Hippocampal formation (tissue), 2 donors: ENCODE measurements at regions not wholly inside any gene's neighbourhood (a gene's known extent, or its start where the extent isn't known, plus 50 kb on each side); places are given as distances from the start of the nearest gene placed in this dataset.

Experiments
- DNase-seq, 2 donors: peaks; one replicate each; lab custom pipeline; 2025; lab: John Stamatoyannopoulos, UW

DNA sequence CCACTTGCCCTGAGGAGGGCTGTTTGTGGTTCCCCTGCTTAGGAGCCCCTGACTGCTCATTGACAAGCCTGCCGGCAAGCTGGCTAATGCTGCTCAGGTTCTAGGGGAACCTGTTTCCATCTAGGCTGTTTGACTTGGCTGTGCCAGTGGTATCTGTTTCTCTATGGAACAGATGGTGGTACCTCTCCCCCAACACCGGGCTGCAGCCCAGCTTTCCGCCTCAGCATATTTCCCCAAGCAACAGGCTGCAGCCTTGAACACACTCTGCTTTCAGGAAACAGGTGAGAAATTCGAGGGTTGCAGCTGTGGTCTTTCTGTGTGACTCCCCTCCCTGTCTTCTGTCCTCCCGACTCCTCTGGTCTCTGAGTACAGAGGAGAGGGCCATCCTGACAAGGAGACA lies 132.3 kb downstream of the TMEM132E start:
- DNase-seq: peak in 1 of 2 donors; percentile 7

DNA sequence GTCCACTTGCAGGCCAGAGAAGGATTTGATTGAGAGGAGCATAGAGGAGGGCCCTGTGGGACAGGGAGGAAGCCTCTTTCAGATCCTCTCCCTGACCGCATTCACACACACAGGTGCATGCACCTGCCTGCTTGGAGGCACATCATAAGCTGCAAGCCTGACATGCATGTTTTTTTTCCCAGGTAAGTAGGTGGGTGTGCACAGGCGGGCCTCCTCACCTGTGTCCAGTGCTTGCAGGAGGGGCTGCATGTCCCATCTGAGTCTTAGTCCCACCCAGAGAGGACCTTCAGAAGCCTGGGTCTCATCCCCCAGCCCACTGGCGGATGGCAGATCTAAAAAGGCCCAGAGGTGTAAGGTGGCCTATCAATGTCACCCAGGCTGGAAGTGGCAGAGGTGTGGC lies 130.8 kb downstream of the TMEM132E start:
- DNase-seq: no peak

DNA sequence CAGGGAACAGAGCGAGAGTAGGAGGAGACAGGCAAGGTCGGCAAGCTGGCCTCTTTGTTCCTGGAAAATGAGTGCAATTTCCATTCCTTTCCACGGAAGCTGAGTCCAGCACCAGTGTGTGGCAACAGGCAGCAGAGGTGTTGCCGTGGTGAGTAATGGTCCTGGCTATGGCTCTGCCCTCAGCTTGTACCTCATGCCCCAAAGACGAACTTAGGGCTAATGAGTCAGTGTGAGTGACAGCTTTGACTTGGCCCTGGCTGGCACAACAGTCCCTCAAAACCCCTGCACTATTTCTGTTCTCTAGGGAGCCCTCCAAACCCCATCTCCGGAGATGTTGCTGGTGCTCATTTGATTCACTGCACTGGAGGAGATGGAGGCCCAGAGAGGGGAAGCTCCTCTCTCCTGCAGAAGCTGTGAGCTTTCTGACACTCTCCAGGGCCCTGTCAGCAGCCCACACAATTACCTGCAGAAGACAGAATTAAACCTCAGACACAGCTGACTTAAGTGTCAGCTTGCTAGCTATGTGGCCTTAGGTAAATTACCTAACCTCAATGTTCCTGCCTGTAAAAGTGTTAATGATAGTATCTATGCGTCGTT lies 129.9 kb downstream of the TMEM132E start:
- DNase-seq: no peak

DNA sequence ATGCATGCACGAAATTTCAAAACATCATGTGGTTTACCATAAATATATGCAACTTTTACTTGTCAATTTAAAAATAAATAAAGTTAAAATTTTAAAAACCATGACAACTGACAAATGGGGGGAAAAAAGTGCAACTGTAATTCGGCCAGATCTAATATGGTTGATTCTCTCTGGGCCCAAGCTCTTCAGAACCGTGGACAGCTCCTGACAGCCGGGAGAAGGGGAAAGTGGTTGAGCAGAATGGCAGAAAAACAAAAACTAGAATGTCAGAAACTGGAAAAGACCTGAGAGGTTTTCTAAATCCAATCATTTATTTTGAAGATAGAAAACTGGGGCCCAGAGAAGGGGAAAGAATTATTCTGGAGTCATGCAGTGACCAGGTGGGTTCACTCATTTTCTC lies 126.6 kb downstream of the TMEM132E start:
- DNase-seq: no peak

- DNase-seq: no peak
These were observed 124.2 kb downstream of the TMEM132E start for GRCh38 chr17:34703533-34703932.

DNA sequence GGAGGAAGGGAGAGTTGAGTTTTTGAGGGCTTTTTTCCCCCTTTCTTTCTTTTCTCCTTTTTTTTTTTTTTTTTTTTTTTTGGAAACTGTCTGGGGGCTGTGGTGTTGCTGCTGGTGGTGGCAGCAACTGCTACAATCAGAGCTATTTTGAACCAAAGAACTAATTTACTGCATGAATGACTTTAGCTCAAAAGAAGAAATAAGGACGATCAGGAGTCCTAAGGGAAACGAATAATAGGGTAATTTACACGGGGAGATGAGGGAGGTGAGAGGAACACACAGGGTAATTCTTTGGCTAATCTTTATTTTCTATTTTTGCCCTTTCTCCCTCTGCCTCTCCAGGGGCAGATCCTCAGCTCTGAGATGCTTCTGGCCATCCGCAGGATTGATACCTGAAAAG lies 119.8 kb downstream of the TMEM132E start:
- no peak for DNase-seq

DNA sequence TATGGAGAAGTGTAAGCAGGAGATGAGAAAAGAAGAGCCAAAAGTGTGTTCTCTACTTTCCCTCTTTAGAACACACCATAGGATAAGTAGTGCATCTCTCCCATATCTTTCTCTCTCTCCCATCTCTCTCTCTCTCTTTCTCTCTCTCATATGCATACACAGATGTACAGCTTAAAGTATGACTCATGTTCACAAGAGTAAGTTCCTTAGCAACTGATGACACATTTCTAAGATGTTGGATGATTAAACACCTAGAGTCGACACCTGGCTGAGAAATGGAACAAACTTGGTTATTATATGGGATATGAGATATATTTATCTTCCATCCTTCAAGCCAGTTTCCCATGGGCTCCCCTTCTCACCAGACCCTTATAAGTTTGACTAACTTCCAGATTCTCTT lies 113.5 kb downstream of the TMEM132E start:
- DNase-seq: no peak
